Caco-2 (cell line): ENCODE measurements at regions not wholly inside any gene's neighbourhood (a gene's known extent, or its start where the extent isn't known, plus 50 kb on each side); places are given as distances from the start of the nearest gene placed in this dataset.

Experiments
- BruUV-seq: library from RNA; stranded (reverse); fragments of 400-500 nt; replicated peaks from 2 replicates; lab custom pipeline; 2021; lab: Mats Ljungman, UMichigan
- CTCF ChIA-PET: fragments of 300-600 bp; sonication (Branson Sonifier 250); formaldehyde crosslinking; loops from one replicate; lab custom pipeline; 2022; ENCODE audit warnings: antibody characterized with exemption; lab: Charles Lee
- POLR2A ChIA-PET: fragments of 300-600 bp; sonication (Branson Sonifier 250); formaldehyde crosslinking; loops from one replicate; lab custom pipeline; 2022; ENCODE audit warnings: antibody characterized with exemption; lab: Charles Lee
- DNase-seq, 2 experiments: peaks; one replicate each; pipeline versions ENCODE4 v3.0.0 to v3.0.0-alpha.2; 2020 to 2022
- H3K27me3 ChIP-seq: replicated peaks from 2 replicates; pipeline ENCODE4 v1.6.0; 2011; ENCODE audit warnings: low read length; ENCODE audit not compliant: control insufficient read depth, insufficient read depth
- H3K36me3 ChIP-seq: 2 replicates; pipeline ENCODE4 v1.5.1; 2011; ENCODE audit warnings: low read length; ENCODE audit not compliant: control insufficient read depth, insufficient read depth
- H3K4me1 ChIP-seq: fragments of 250-450 bp; sonication (Bioruptor Pico); 2 replicates; pipeline ENCODE4 v1.5.1; 2020; ENCODE audit warnings: mild to moderate bottlenecking
- H3K4me3 ChIP-seq: 2 replicates; pipeline ENCODE4 v1.5.1; 2011; ENCODE audit warnings: low read depth, mild to moderate bottlenecking, control low read depth, low read length
- H3K9me3 ChIP-seq: fragments of 250-450 bp; sonication (Bioruptor Pico); 2 replicates; pipeline ENCODE4 v1.5.1; 2020; ENCODE audit warnings: mild to moderate bottlenecking, moderate library complexity
- H3K27ac Mint-ChIP-seq: one replicate; pipeline ENCODE4 v1.8.0; 2022; ENCODE audit warnings: mixed read lengths; ENCODE audit not compliant: unreplicated experiment
- H3K27me3 Mint-ChIP-seq: one replicate; pipeline ENCODE4 v1.8.0; 2022; ENCODE audit warnings: mixed read lengths; ENCODE audit not compliant: insufficient read depth, unreplicated experiment
- H3K36me3 Mint-ChIP-seq: one replicate; pipeline ENCODE4 v1.8.0; 2022; ENCODE audit warnings: mild to moderate bottlenecking, mixed read lengths; ENCODE audit not compliant: insufficient read depth, unreplicated experiment
- H3K4me1 Mint-ChIP-seq: one replicate; pipeline ENCODE4 v1.8.0; 2022; ENCODE audit warnings: low read depth, mixed read lengths; ENCODE audit not compliant: unreplicated experiment
- H3K4me3 Mint-ChIP-seq: one replicate; pipeline ENCODE4 v1.8.0; 2022; ENCODE audit warnings: mild to moderate bottlenecking, moderate library complexity, mixed read lengths; ENCODE audit not compliant: unreplicated experiment
- H3K9me3 Mint-ChIP-seq: one replicate; pipeline ENCODE4 v1.8.0; 2022; ENCODE audit warnings: mixed read lengths; ENCODE audit not compliant: unreplicated experiment
- intact Hi-C: fragments of 100-400 bp; cut with micrococcal nuclease; formaldehyde crosslinking; loops from one replicate; pipeline ENCODE4 v1.10.0; 2022; ENCODE audit not compliant: unreplicated experiment
- TF ChIP-seq, protein P1 (sequence below), 2 experiments: fragments of 200-600 bp in 1 of 2; IDR thresholded peaks; 1 replicate in 1 of 2; 2 replicates in 1 of 2; pipeline versions ENCODE4 v1.5.1 to v1.8.0; 2011 to 2022; ENCODE audit warnings: antibody characterized with exemption in 1 of 2, control low read depth in 1 of 2, inconsistent platforms in 1 of 2, low read depth in 1 of 2, low read length in 1 of 2, mild to moderate bottlenecking in 1 of 2, moderate library complexity in 1 of 2; ENCODE audit not compliant: insufficient read depth in 1 of 2, severe bottlenecking in 1 of 2, unreplicated experiment in 1 of 2

DNA sequence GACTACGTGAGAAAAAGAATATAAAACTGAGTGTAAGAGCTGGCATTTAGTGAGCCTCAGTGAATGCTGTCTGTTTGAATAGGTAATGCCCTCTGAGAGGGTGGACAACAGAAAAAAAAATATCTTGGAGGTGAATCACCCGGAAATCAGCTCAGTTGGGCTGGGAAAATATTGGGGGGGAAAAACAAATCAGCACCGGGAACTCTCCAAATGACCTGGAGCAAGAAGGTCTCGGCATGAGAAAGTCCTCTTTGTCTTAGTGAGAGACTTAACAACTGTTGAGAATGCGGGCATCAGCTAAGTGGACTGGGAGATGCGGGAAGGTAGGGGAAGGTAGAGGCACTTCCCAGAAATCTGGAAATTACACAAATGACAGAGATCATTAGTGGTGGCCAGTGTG is 109.4 kb upstream of the POU3F3 start:
- ChIA-PET POLR2A (no interaction called here), CTCF (no interaction called here)
- Histone ChIP-seq H3K4me1 (no peaks in the 10 kb centered on the region), H3K36me3 (no peaks in the 10 kb centered on the region), H3K4me3 (no peak overlapping the region), H3K9me3 (no peaks in the 10 kb centered on the region), H3K27me3 (no peaks in the 10 kb centered on the region; the same call in none of the 2 replicates)
- no peak for DNase-seq
- intact Hi-C loops = no loop called here
- TF ChIP-seq, protein P1, sequence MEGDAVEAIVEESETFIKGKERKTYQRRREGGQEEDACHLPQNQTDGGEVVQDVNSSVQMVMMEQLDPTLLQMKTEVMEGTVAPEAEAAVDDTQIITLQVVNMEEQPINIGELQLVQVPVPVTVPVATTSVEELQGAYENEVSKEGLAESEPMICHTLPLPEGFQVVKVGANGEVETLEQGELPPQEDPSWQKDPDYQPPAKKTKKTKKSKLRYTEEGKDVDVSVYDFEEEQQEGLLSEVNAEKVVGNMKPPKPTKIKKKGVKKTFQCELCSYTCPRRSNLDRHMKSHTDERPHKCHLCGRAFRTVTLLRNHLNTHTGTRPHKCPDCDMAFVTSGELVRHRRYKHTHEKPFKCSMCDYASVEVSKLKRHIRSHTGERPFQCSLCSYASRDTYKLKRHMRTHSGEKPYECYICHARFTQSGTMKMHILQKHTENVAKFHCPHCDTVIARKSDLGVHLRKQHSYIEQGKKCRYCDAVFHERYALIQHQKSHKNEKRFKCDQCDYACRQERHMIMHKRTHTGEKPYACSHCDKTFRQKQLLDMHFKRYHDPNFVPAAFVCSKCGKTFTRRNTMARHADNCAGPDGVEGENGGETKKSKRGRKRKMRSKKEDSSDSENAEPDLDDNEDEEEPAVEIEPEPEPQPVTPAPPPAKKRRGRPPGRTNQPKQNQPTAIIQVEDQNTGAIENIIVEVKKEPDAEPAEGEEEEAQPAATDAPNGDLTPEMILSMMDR (IDR thresholded peaks at IDR 0.05; ENCODE audit: insufficient read depth in 1 of 2, low read depth in 1 of 2, low read length in 1 of 2, severe bottlenecking in 1 of 2, unreplicated experiment in 1 of 2) = no peak
- H3K4me1 Mint-ChIP-seq = no peaks in the 10 kb centered on the region
- no TSS peak for BruUV-seq
- H3K27ac Mint-ChIP-seq = no peak overlapping the region
- H3K4me3 Mint-ChIP-seq = no peak overlapping the region
- H3K9me3 Mint-ChIP-seq = no peaks in the 10 kb centered on the region
- no peaks in the 10 kb centered on the region for H3K36me3 Mint-ChIP-seq
- peaks cover 10% of the 10 kb centered on the region for H3K27me3 Mint-ChIP-seq

DNA sequence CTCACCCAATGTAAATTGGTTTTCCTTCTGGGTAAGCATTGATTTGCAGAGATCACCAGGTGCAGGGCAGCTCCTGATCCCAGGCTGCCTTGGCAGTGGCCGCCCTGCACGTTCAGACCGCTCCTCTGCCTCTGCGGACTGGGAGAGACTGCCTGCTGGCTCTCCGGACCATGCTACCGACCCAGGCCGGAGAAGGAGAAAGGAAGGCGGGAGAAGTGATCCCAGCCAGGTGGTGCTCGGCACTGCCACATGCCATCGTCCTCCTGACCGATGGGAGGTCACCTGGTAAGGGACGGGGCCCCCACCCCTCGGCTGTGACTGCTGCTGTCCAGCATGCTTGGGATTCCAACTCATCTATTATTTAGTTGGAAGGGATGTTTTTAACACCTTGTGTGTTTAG is 108.1 kb upstream of the POU3F3 start:
- BruUV-seq = no TSS peak
- H3K27me3 ChIP-seq = no peaks in the 10 kb centered on the region; the same call in none of the 2 replicates
- TF ChIP-seq, protein P1 (IDR thresholded peaks at IDR 0.05; ENCODE audit: insufficient read depth in 1 of 2, low read depth in 1 of 2, low read length in 1 of 2, severe bottlenecking in 1 of 2, unreplicated experiment in 1 of 2) = no peak
- Mint-ChIP-seq H3K4me1 (no peaks in the 10 kb centered on the region), H3K27ac (no peak overlapping the region), H3K9me3 (no peaks in the 10 kb centered on the region), H3K4me3 (no peak overlapping the region), H3K36me3 (no peaks in the 10 kb centered on the region), H3K27me3 (peaks cover 20% of the 10 kb centered on the region)
- H3K9me3 ChIP-seq = no peaks in the 10 kb centered on the region
- no peaks in the 10 kb centered on the region for H3K36me3 ChIP-seq
- DNase-seq = no peak
- intact Hi-C loops = no loop called here
- no peaks in the 10 kb centered on the region for H3K4me1 ChIP-seq
- POLR2A ChIA-PET = no interaction called here
- CTCF ChIA-PET = no interaction called here
- H3K4me3 ChIP-seq = no peak overlapping the region

DNA sequence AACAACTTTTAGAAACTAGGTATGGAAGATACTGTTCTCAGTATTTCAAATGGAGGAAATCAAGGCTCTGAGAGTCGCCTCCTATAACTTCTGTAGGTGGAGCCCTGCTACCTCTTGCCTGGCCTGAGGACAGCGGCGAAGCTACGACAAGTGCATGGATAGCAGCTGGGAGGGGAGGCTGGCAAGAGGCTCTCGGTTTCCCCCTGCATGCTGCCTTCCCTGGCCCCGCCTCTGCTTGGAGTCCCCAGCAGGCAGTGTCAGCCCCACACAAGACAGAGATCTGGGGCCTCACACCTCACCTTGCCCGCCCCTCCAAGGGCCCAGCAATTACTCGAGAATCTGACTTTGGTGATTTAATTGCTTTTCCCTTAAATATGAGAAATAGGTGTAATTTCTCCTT is 107.6 kb upstream of the POU3F3 start:
- no TSS peak for BruUV-seq
- Histone ChIP-seq H3K36me3 (no peaks in the 10 kb centered on the region), H3K27me3 (no peaks in the 10 kb centered on the region; the same call in none of the 2 replicates), H3K4me1 (no peaks in the 10 kb centered on the region), H3K9me3 (no peaks in the 10 kb centered on the region), H3K4me3 (no peak overlapping the region)
- ChIA-PET CTCF (no interaction called here), POLR2A (no interaction called here)
- TF ChIP-seq, protein P1 (IDR thresholded peaks at IDR 0.05; ENCODE audit: insufficient read depth in 1 of 2, low read depth in 1 of 2, low read length in 1 of 2, severe bottlenecking in 1 of 2, unreplicated experiment in 1 of 2) = no peak
- Mint-ChIP-seq H3K36me3 (no peaks in the 10 kb centered on the region), H3K4me1 (no peaks in the 10 kb centered on the region), H3K4me3 (no peak overlapping the region), H3K27me3 (peaks cover 20% of the 10 kb centered on the region), H3K9me3 (no peaks in the 10 kb centered on the region), H3K27ac (no peak overlapping the region)
- no peak for DNase-seq
- intact Hi-C loops = no loop called here
